Psoas muscle (tissue), 7 donors: ENCODE measurements at regions not wholly inside any gene's neighbourhood (a gene's known extent, or its start where the extent isn't known, plus 50 kb on each side); places are given as distances from the start of the nearest gene placed in this dataset.
A peak's percentile ranks its signal among the peaks of the same experiment; 100 is the strongest.
"Not testable (repeated sequence)": the region's sequence is repeated elsewhere in the genome, so short reads cannot be mapped to it uniquely, and the experiment has no call there.

ENCODE experiments used
- ATAC-seq, 4 donors: fragments of 200-7000 bp; cut with Tn5 transposase; one replicate each; pipeline ENCODE4 v1.9.1; 2020; ENCODE audit warnings: moderate library complexity in 3 of 4, mild to moderate bottlenecking in 2 of 4
- DNase-seq, 2 donors: peaks; one replicate each; pipeline ENCODE4 v3.0.0-alpha.2; 2020
- H3K27ac ChIP-seq: fragments of 200-600 bp; one replicate; pipeline ENCODE4 v1.8.0; 2022
- H3K27me3 ChIP-seq, 3 donors: fragments of 200-600 bp in 1 of 3; one replicate each; pipeline versions ENCODE4 v1.6.1 to v1.8.0; 2013 to 2022; ENCODE audit warnings: low read length in 2 of 3, mild to moderate bottlenecking in 2 of 3, moderate library complexity in 1 of 3; ENCODE audit not compliant: insufficient read depth in 3 of 3
- H3K36me3 ChIP-seq, 2 donors: fragments of 200-600 bp in 1 of 2; one replicate each; pipeline versions ENCODE4 v1.6.1 to v1.8.0; 2013 to 2022; ENCODE audit warnings: low read depth in 1 of 2, mild to moderate bottlenecking in 1 of 2, moderate library complexity in 1 of 2; ENCODE audit not compliant: insufficient read depth in 1 of 2
- H3K4me1 ChIP-seq: fragments of 200-600 bp; one replicate; pipeline ENCODE4 v1.8.0; 2022
- H3K4me3 ChIP-seq: fragments of 200-600 bp; one replicate; pipeline ENCODE4 v1.8.0; 2022; ENCODE audit warnings: mild to moderate bottlenecking
- H3K9me3 ChIP-seq: fragments of 200-600 bp; one replicate; pipeline ENCODE4 v1.8.0; 2022
- WGBS, 3 donors: extraction: QIAGEN DNeasy Blood & Tissue Kit; methylation state at CpG; one replicate each; pipeline versions ENCODE4 v1.1.6 to v1.1.7; 2013; 5-methylcytosine and 5-hydroxymethylcytosine counted together
- intact Hi-C, 2 donors: fragments of 100-400 bp; cut with DNase I; formaldehyde crosslinking; loops; one replicate each; pipeline versions ENCODE4 v1.11.0 to v1.14.2; 2022
- TF ChIP-seq, protein P1 (sequence below): fragments of 200-600 bp; IDR thresholded peaks from one replicate; pipeline ENCODE4 v1.8.0; 2022; ENCODE audit warnings: antibody characterized with exemption
- donor health status: healthy with polysubstance abuse.
- donor health status: DM: no; HTN: no; CAD: no; lungs with moderate emphysema.
- donor health status: Bipolar disorder and iron deficiency.
- donor health status: healthy.
- donor health status: DM: yes; HTN: yes; CAD: no.
- donor health status: DM: no; HTN: no; CAD: no.
- donor health status: DM: yes; HTN: yes; CAD: no.

DNA sequence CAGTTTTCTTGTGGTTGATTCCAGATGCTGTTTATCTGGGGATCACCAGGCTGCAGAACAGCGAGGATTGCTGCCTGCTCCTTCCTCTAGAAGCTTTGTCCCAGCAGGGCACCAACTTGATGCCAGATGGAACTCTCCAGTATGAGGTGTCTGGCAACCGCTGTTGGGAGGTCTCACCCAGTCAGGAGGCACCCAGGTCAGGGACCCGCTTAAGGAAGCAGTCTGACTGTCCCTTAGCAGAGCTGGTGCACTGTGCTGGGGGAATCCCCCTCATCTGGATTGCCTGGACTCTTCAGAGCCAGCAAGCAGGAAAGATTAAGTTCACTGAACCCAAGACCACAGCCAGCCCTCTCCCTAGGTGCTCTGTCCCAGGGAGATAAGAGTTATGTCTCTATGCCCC is 1165.2 kb downstream of the FSCB start:
- WGBS, 3 donors: 73 to 81% (median 76%) methylated on average over 3 of the region's 3 CpGs
- ATAC-seq: no peak
- TF ChIP-seq, protein P1, sequence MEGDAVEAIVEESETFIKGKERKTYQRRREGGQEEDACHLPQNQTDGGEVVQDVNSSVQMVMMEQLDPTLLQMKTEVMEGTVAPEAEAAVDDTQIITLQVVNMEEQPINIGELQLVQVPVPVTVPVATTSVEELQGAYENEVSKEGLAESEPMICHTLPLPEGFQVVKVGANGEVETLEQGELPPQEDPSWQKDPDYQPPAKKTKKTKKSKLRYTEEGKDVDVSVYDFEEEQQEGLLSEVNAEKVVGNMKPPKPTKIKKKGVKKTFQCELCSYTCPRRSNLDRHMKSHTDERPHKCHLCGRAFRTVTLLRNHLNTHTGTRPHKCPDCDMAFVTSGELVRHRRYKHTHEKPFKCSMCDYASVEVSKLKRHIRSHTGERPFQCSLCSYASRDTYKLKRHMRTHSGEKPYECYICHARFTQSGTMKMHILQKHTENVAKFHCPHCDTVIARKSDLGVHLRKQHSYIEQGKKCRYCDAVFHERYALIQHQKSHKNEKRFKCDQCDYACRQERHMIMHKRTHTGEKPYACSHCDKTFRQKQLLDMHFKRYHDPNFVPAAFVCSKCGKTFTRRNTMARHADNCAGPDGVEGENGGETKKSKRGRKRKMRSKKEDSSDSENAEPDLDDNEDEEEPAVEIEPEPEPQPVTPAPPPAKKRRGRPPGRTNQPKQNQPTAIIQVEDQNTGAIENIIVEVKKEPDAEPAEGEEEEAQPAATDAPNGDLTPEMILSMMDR: no peak

DNA sequence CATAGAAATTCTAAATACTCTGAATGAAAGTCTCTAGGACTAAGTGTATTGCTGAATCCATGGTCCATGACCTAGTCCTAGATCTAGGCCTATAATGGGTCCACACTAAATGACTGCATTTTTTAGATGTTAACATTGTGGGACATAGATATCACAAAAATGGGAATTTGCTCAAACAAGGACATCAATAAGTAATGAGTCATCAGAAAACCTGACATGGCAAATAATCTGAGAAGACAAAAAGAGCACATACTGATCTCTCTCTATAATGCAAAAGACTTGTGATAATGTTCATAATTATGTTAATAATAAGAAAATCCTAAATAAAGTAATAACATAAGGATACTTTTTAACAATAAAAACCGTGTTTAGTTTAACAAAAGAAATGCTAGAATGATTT is 1168.4 kb downstream of the FSCB start:
- no peak overlapping the region for H3K4me3 ChIP-seq
- TF ChIP-seq, protein P1: no peak
- no peaks in the 10 kb centered on the region for H3K4me1 ChIP-seq
- no peaks in the 10 kb centered on the region for H3K27me3 ChIP-seq
- DNase-seq: no peak
- ATAC-seq: no peak
- intact Hi-C loops: no loop called here
- no peak overlapping the region for H3K27ac ChIP-seq
- WGBS, 3 donors: 34 to 52% (median 35%) methylated on average over 1 of the region's 1 CpG
- H3K36me3 ChIP-seq: no peaks in the 10 kb centered on the region
- no peaks in the 10 kb centered on the region for H3K9me3 ChIP-seq

More for the DNA sequence above, 1165.2 kb downstream of the FSCB start:
- Histone ChIP-seq H3K4me3 (no peak overlapping the region), H3K4me1 (no peaks in the 10 kb centered on the region), H3K9me3 (no peaks in the 10 kb centered on the region), H3K27ac (no peak overlapping the region), H3K36me3 (no peaks in the 10 kb centered on the region), H3K27me3 (no peaks in the 10 kb centered on the region)
- intact Hi-C loops: no loop called here
- DNase-seq: no peak

DNA sequence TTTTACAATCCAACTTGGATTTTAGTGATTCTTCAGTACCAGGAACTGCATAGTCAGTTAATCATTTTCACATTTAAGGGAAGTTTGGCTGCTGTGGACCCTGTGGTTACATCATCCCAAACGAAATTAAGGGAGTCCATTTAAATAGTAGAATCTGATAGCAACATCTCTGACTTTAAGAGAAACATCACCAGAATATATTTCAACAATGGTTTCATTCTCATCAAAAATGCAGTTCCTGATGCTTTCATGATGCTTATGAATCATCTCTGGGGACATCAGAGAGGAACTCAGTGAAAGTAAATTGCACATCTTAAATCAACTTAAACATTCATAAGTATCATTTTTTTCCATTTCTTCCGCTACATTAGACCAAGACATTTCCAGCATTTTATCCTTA is 1170.7 kb downstream of the FSCB start:
- no peak for DNase-seq
- Histone ChIP-seq H3K27me3 (no peaks in the 10 kb centered on the region), H3K4me3 (no peak overlapping the region), H3K9me3 (no peaks in the 10 kb centered on the region), H3K36me3 (no peaks in the 10 kb centered on the region), H3K27ac (no peak overlapping the region), H3K4me1 (no peaks in the 10 kb centered on the region)
- TF ChIP-seq, protein P1: no peak
- 62 to 68% (median 66%) methylated on average over 2 of the region's 2 CpGs for WGBS, 3 donors
- intact Hi-C loops: no loop called here
- ATAC-seq: no peak

DNA sequence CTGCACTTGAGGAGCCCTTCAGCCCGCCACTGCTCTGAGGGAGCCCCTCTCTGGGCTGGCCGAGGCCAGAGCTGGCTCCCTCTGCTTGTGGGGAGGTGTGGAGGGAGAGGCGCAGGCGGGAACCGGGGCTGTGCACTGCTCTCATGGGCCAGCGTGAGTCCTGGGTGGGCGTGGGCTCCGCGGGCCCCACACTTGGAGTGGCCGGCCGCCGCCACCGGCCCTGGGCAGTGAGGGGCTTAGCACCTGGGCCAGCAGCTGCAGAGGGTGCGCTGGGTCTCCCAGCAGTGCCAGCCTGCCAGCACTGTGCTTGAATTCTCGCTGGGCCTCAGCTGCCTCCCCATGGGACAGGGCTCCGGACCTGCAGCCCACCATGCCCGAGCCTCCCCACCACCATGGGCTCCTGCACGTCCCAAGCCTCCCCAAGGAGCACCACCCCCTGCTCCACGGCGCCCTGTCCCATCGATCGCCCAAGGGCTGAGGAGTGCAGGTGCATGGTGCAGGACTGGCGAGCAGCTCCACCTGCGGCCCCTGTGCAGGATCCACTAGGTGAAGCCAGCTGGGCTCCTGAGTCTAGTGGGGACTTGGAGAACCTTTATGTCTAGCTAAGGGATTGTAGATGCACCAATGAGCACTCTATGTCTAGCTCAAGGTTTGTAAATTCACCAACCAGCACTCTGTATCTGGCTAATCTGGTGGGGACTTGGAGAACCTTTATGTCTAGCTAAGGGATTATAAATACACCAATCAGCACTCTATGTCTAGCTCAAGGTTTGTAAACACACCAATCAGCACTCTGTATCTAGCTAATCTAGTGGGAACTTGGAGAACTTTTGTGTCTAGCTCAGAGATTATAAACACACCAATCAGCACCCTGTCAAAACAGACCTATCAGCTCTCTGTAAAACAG is 1180.3 kb downstream of the FSCB start:
- H3K27me3 ChIP-seq, intact Hi-C loops, ATAC-seq, H3K9me3 ChIP-seq, H3K4me3 ChIP-seq, H3K4me1 ChIP-seq, H3K36me3 ChIP-seq, H3K27ac ChIP-seq: not testable (repeated sequence)
- peak in 1 of 2 donors; percentile 41 for DNase-seq
- WGBS, 3 donors: 89 to 90% (median 90%) methylated on average over 22 to 24 of the region's 24 CpGs

DNA sequence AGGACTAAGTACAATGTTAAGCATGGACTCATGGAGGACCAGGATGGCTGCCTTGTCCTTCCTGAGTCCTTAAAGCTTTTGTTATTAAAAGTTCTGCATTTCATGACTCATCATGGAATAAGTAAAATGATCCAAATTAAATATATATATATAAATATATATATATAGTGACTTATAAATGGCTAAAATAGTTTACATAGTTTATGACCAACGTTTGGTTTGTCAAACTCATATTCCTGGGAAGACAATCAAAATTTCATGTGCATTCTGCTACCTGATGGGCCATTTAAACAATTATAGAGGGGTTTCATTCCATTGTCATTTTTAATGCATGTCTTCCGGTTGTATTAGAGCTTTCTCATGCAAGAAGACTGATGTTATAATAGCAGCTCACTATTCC is 1190.7 kb downstream of the FSCB start:
- Histone ChIP-seq H3K27ac (no peak overlapping the region), H3K27me3 (no peaks in the 10 kb centered on the region), H3K36me3 (no peaks in the 10 kb centered on the region), H3K9me3 (no peaks in the 10 kb centered on the region), H3K4me1 (no peaks in the 10 kb centered on the region), H3K4me3 (no peak overlapping the region)
- intact Hi-C loops: no loop called here
- TF ChIP-seq, protein P1: no peak
- DNase-seq (no peak), ATAC-seq (no peak)
- 70 to 72% (median 71%) methylated on average over 2 of the region's 2 CpGs for WGBS, 3 donors
